Suprapubic skin (tissue), 4 donors: ENCODE measurements at regions not wholly inside any gene's neighbourhood (a gene's known extent, or its start where the extent isn't known, plus 50 kb on each side); places are given as distances from the start of the nearest gene placed in this dataset.

Source experiments
- DNase-seq, 2 donors: peaks; one replicate each; pipeline ENCODE4 v3.0.0-alpha.2; 2019; ENCODE audit warnings: low spot score in 2 of 2
- H3K27ac ChIP-seq: fragments of 200-600 bp; sonication (generic); one replicate; pipeline ENCODE4 v1.5.1; 2019
- H3K27me3 ChIP-seq: fragments of 200-600 bp; sonication (generic); one replicate; pipeline ENCODE4 v1.5.1; 2019
- H3K36me3 ChIP-seq: fragments of 200-600 bp; sonication (generic); one replicate; pipeline ENCODE4 v1.5.1; 2019
- H3K4me1 ChIP-seq: fragments of 200-600 bp; sonication (generic); one replicate; pipeline ENCODE4 v1.5.1; 2019
- H3K4me3 ChIP-seq: fragments of 200-600 bp; sonication (generic); one replicate; pipeline ENCODE4 v1.5.1; 2019; ENCODE audit warnings: mild to moderate bottlenecking
- H3K9me3 ChIP-seq: fragments of 200-600 bp; sonication (generic); one replicate; pipeline ENCODE4 v1.5.1; 2019
- CTCF ChIP-seq, 2 donors: fragments of 200-600 bp in 1 of 2; fragments of 450-650 bp in 1 of 2; sonication (generic) in 1 of 2; IDR thresholded peaks; one replicate each; pipeline ENCODE4 v1.5.1; 2016 to 2019; ENCODE audit warnings: antibody characterized with exemption in 2 of 2, mild to moderate bottlenecking in 1 of 2, moderate library complexity in 1 of 2
- EP300 ChIP-seq: sonication (generic); formaldehyde crosslinking; IDR thresholded peaks from one replicate; pipeline ENCODE4 v1.6.1; 2017; ENCODE audit warnings: antibody characterized with exemption
- POLR2A ChIP-seq, 2 donors: fragments of 450-650 bp; IDR thresholded peaks; one replicate each; pipeline ENCODE4 v1.6.1; 2017; ENCODE audit warnings: antibody characterized with exemption in 2 of 2, mild to moderate bottlenecking in 2 of 2, moderate library complexity in 2 of 2
- POLR2AphosphoS5 ChIP-seq, 3 donors: sonication (generic); formaldehyde crosslinking; IDR thresholded peaks; one replicate each; pipeline ENCODE4 v1.6.1; 2017; ENCODE audit warnings: antibody characterized with exemption in 3 of 3
- WGBS: methylation state at CpG from one replicate; pipeline ENCODE4 v1.1.5; 2018; 5-methylcytosine and 5-hydroxymethylcytosine counted together

- H3K4me3 ChIP-seq, result no peak overlapping the region
- H3K4me1 ChIP-seq, result no peaks in the 10 kb centered on the region
- no peaks in the 10 kb centered on the region for H3K36me3 ChIP-seq
- H3K27ac ChIP-seq, result no peak overlapping the region
- no peaks in the 10 kb centered on the region for H3K9me3 ChIP-seq
- no peak for TF ChIP-seq EP300
- no peak for TF ChIP-seq POLR2A (IDR thresholded peaks at IDR 0.05)
- no peak for TF ChIP-seq CTCF (IDR thresholded peaks at IDR 0.05)
- no peak for TF ChIP-seq POLR2AphosphoS5 (IDR thresholded peaks at IDR 0.05)
- no peak for DNase-seq
- no peaks in the 10 kb centered on the region for H3K27me3 ChIP-seq
- WGBS, result 87% methylated on average over 2 of the region's 2 CpGs
These were observed 2711.5 kb downstream of the ARAP2 start for GRCh38 chr4:33532821-33533220.

GRCh38 chr4:33536898-33537297 is 2707.4 kb downstream of the ARAP2 start:
- Histone ChIP-seq H3K4me3 (no peak overlapping the region), H3K27ac (no peak overlapping the region), H3K4me1 (no peaks in the 10 kb centered on the region), H3K27me3 (no peaks in the 10 kb centered on the region), H3K36me3 (no peaks in the 10 kb centered on the region), H3K9me3 (no peaks in the 10 kb centered on the region)
- DNase-seq, result no peak
- WGBS, result 87% methylated on average over 4 of the region's 4 CpGs
- no peak for TF ChIP-seq CTCF (IDR thresholded peaks at IDR 0.05)
- TF ChIP-seq POLR2A (IDR thresholded peaks at IDR 0.05), result no peak
- no peak for TF ChIP-seq POLR2AphosphoS5 (IDR thresholded peaks at IDR 0.05)
- no peak for TF ChIP-seq EP300

GRCh38 chr4:33537527-33537926 is 2706.8 kb downstream of the ARAP2 start:
- Histone ChIP-seq H3K27ac (no peak overlapping the region), H3K27me3 (no peaks in the 10 kb centered on the region), H3K4me1 (no peaks in the 10 kb centered on the region), H3K4me3 (no peak overlapping the region), H3K36me3 (no peaks in the 10 kb centered on the region), H3K9me3 (no peaks in the 10 kb centered on the region)
- no peak for DNase-seq
- TF ChIP-seq CTCF (IDR thresholded peaks at IDR 0.05) (no peak), EP300 (no peak), POLR2A (IDR thresholded peaks at IDR 0.05) (no peak), POLR2AphosphoS5 (IDR thresholded peaks at IDR 0.05) (no peak)
- 57% methylated on average over 1 of the region's 1 CpG for WGBS

GRCh38 chr4:33543941-33544450 is 2700.3 kb downstream of the ARAP2 start:
- H3K4me3 ChIP-seq, result no peak overlapping the region
- no peaks in the 10 kb centered on the region for H3K4me1 ChIP-seq
- WGBS, result 63% methylated on average over 3 of the region's 3 CpGs
- H3K27me3 ChIP-seq, result no peaks in the 10 kb centered on the region
- DNase-seq, result no peak
- peaks cover 16% of the 10 kb centered on the region for H3K9me3 ChIP-seq
- H3K27ac ChIP-seq, result no peak overlapping the region
- TF ChIP-seq CTCF (IDR thresholded peaks at IDR 0.05), result no peak
- no peaks in the 10 kb centered on the region for H3K36me3 ChIP-seq

- H3K4me3 ChIP-seq, result no peak overlapping the region
- TF ChIP-seq POLR2AphosphoS5 (IDR thresholded peaks at IDR 0.05) (no peak), CTCF (IDR thresholded peaks at IDR 0.05) (no peak), POLR2A (IDR thresholded peaks at IDR 0.05) (no peak), EP300 (no peak)
- no peaks in the 10 kb centered on the region for H3K27me3 ChIP-seq
- DNase-seq, result no peak
- peaks cover 3% of the 10 kb centered on the region for H3K9me3 ChIP-seq
- no peaks in the 10 kb centered on the region for H3K4me1 ChIP-seq
- H3K27ac ChIP-seq, result no peak overlapping the region
- no peaks in the 10 kb centered on the region for H3K36me3 ChIP-seq
- 85% methylated on average over 3 of the region's 3 CpGs for WGBS
These were observed 2693.1 kb downstream of the ARAP2 start for GRCh38 chr4:33551244-33551643.
